ENCODE measurements at regions not wholly inside any gene's neighbourhood (a gene's known extent, or its start where the extent isn't known, plus 50 kb on each side); places are given as distances from the start of the nearest gene placed in this dataset.

DNA sequence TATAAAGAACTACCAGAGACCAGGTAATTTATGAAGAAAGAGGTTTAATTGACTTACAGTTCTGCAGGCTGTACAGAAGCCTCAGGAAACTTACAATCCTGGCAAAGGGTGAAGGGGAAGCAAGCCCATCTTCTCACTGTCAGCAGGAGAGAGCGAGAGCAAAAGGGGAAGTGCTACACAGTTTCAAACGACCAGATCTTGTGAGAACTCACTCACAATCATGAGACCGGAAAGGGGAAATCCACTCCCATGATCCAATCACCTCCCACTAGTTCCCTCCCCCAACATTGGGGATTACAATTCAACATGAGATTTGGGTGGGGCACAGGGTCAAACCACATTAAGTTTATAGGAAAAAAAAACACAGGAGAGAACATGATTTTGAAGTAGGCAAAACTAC lies 222.1 kb upstream of the SHH start:
- TF ChIP-seq EZH2 (IDR thresholded peaks at IDR 0.05; ENCODE audit: borderline replicate concordance, low read depth, low read length, poor library complexity, severe bottlenecking) (no peak), CTCF (conservative IDR thresholded peaks at IDR 0.05; ENCODE audit: low read depth, low read length) (no peak)
- intact Hi-C loops (cut with micrococcal nuclease; ENCODE audit: unreplicated experiment): no loop called here
- Histone ChIP-seq H3K4me3 (ENCODE audit: low read depth, low read length, poor library complexity, severe bottlenecking) (no peak overlapping the region), H3K36me3 (ENCODE audit: insufficient read depth, low read length, poor library complexity, severe bottlenecking) (no peaks in the 10 kb centered on the region), H3K9me3 (ENCODE audit: low read depth, low read length, poor library complexity, severe bottlenecking) (no peaks in the 10 kb centered on the region), H3K27ac (ENCODE audit: low read depth, low read length, poor library complexity, severe bottlenecking) (no peak overlapping the region), H3K27me3 (replicated peaks; ENCODE audit: insufficient read depth, low read depth, low read length, poor library complexity) (peaks cover 47% of the 10 kb centered on the region), H3K4me1 (ENCODE audit: insufficient read depth, low read length, poor library complexity, severe bottlenecking) (no peaks in the 10 kb centered on the region)
- DNase-seq (ENCODE audit: low spot score): no peak
- ChIA-PET CTCF (no interaction called here), POLR2A (ENCODE audit: low non-redundant PET) (no interaction called here)
- BruUV-seq (replicated peaks): no TSS peak

DNA sequence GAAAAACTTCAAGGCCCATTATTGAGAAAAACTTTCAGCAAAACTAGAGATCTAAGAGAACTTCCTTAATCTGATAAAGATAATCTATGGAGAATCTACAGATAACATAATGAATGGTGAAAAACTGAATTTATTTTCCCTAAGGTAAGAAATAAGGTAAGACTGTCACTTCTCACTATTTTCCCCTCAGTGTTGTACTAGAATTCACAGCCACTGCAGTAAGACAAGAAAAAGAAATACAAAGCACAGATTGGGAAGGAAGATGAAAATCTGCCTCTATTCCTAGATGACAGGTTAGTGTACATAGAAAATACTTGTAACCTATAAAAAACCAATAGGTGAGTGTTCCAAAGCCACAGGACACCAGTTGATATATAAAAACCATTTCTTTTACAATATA lies 220.7 kb upstream of the SHH start:
- no peak for DNase-seq (ENCODE audit: low spot score)
- intact Hi-C loops (cut with micrococcal nuclease; ENCODE audit: unreplicated experiment): no loop called here
- no peak overlapping the region for H3K27ac ChIP-seq (ENCODE audit: low read depth, low read length, poor library complexity, severe bottlenecking)
- no TSS peak for BruUV-seq (replicated peaks)
- CTCF ChIA-PET: no interaction called here
- H3K36me3 ChIP-seq (ENCODE audit: insufficient read depth, low read length, poor library complexity, severe bottlenecking): no peaks in the 10 kb centered on the region
- H3K4me3 ChIP-seq (ENCODE audit: low read depth, low read length, poor library complexity, severe bottlenecking): no peak overlapping the region
- no peaks in the 10 kb centered on the region for H3K4me1 ChIP-seq (ENCODE audit: insufficient read depth, low read length, poor library complexity, severe bottlenecking)
- H3K27me3 ChIP-seq (replicated peaks; ENCODE audit: insufficient read depth, low read depth, low read length, poor library complexity): peaks cover 43% of the 10 kb centered on the region
- H3K9me3 ChIP-seq (ENCODE audit: low read depth, low read length, poor library complexity, severe bottlenecking): no peaks in the 10 kb centered on the region
- TF ChIP-seq EZH2 (IDR thresholded peaks at IDR 0.05; ENCODE audit: borderline replicate concordance, low read depth, low read length, poor library complexity, severe bottlenecking) (no peak), CTCF (conservative IDR thresholded peaks at IDR 0.05; ENCODE audit: low read depth, low read length) (no peak)
- POLR2A ChIA-PET (ENCODE audit: low non-redundant PET): no interaction called here

- TF ChIP-seq CTCF (conservative IDR thresholded peaks at IDR 0.05; ENCODE audit: low read depth, low read length) (no peak), EZH2 (IDR thresholded peaks at IDR 0.05; ENCODE audit: borderline replicate concordance, low read depth, low read length, poor library complexity, severe bottlenecking) (no peak)
- Histone ChIP-seq H3K4me1 (ENCODE audit: insufficient read depth, low read length, poor library complexity, severe bottlenecking) (no peaks in the 10 kb centered on the region), H3K27ac (ENCODE audit: low read depth, low read length, poor library complexity, severe bottlenecking) (no peak overlapping the region), H3K27me3 (replicated peaks; ENCODE audit: insufficient read depth, low read depth, low read length, poor library complexity) (peaks cover 38% of the 10 kb centered on the region), H3K9me3 (ENCODE audit: low read depth, low read length, poor library complexity, severe bottlenecking) (no peaks in the 10 kb centered on the region), H3K4me3 (ENCODE audit: low read depth, low read length, poor library complexity, severe bottlenecking) (no peak overlapping the region), H3K36me3 (ENCODE audit: insufficient read depth, low read length, poor library complexity, severe bottlenecking) (no peaks in the 10 kb centered on the region)
- intact Hi-C loops (cut with micrococcal nuclease; ENCODE audit: unreplicated experiment): no loop called here
- ChIA-PET CTCF (no interaction called here), POLR2A (ENCODE audit: low non-redundant PET) (no interaction called here)
- DNase-seq (ENCODE audit: low spot score): no peak
- BruUV-seq (replicated peaks): no TSS peak
Observed at GRCh38 chr7:156031679-156032478, 219.6 kb upstream of the SHH start.
